HEK293 (cell line): ENCODE measurements at regions not wholly inside any gene's neighbourhood (a gene's known extent, or its start where the extent isn't known, plus 50 kb on each side); places are given as distances from the start of the nearest gene placed in this dataset.

Experiments
- CTCF ChIA-PET: fragments of 350-600 bp; formaldehyde crosslinking; extraction: SDS; loops from one replicate; lab custom pipeline; 2021; ENCODE audit warnings: antibody characterized with exemption; lab: Yijun Ruan, JAX
- POLR2A ChIA-PET: fragments of 300-600 bp; formaldehyde crosslinking; extraction: SDS; loops from one replicate; lab custom pipeline; 2020; ENCODE audit warnings: antibody characterized with exemption, inconsistent platforms; lab: Yijun Ruan, JAX
- H3K27ac ChIP-seq: fragments of 200-500 bp; sonication (Bioruptor generic); 2 replicates; pipeline ENCODE4 v1.5.1; 2014; ENCODE audit warnings: low read depth, low read length, control low read depth, inconsistent platforms; ENCODE audit errors: extremely low read depth
- H3K36me3 ChIP-seq, 2 experiments: fragments of 200-500 bp in 1 of 2; sonication (Bioruptor generic) in 1 of 2; 1 replicate in 1 of 2; 2 replicates in 1 of 2; pipeline ENCODE4 v1.5.1; 2014 to 2017; ENCODE audit warnings: inconsistent platforms in 2 of 2, low read length in 2 of 2; ENCODE audit not compliant: control insufficient read depth in 2 of 2, insufficient read depth in 1 of 2
- H3K4me1 ChIP-seq: fragments of 200-500 bp; sonication (Bioruptor generic); 2 replicates; pipeline ENCODE4 v1.5.1; 2014; ENCODE audit warnings: mild to moderate bottlenecking, low read length, inconsistent platforms; ENCODE audit not compliant: control insufficient read depth, insufficient read depth
- H3K4me3 ChIP-seq: 2 replicates; pipeline ENCODE4 v1.5.1; 2011; ENCODE audit warnings: low read depth, mild to moderate bottlenecking, control low read depth, low read length, moderate library complexity
- H3K9me3 ChIP-seq: fragments of 200-500 bp; sonication (Bioruptor generic); 2 replicates; pipeline ENCODE4 v1.5.1; 2014; ENCODE audit warnings: low read depth, low read length, inconsistent platforms; ENCODE audit not compliant: control insufficient read depth, insufficient read depth
- BCL11A ChIP-seq: fragments of 450-650 bp; formaldehyde crosslinking; IDR thresholded peaks from 2 replicates; pipeline ENCODE4 v1.5.1; 2016; ENCODE audit warnings: low read depth, missing biosample characterization, missing genetic modification characterization
- EGR2 ChIP-seq: fragments of 450-650 bp; formaldehyde crosslinking; IDR thresholded peaks from 2 replicates; pipeline ENCODE4 v1.5.1; 2016; ENCODE audit warnings: low read depth, missing biosample characterization, missing genetic modification characterization
- GLIS1 ChIP-seq: fragments of 450-650 bp; formaldehyde crosslinking; IDR thresholded peaks from 2 replicates; pipeline ENCODE4 v1.5.1; 2016; ENCODE audit warnings: missing biosample characterization, missing genetic modification characterization
- MEIS1 ChIP-seq: sonication (generic); formaldehyde crosslinking; IDR thresholded peaks from 2 replicates; pipeline ENCODE4 v1.8.1; 2022; ENCODE audit warnings: missing genetic modification reagents, mild to moderate bottlenecking, borderline replicate concordance
- MYNN ChIP-seq: fragments of 450-650 bp; formaldehyde crosslinking; IDR thresholded peaks from 2 replicates; pipeline ENCODE4 v1.5.1; 2016; ENCODE audit warnings: missing biosample characterization, missing genetic modification characterization, borderline replicate concordance
- PRDM1 ChIP-seq: fragments of 450-650 bp; formaldehyde crosslinking; IDR thresholded peaks from 2 replicates; pipeline ENCODE4; 2016; ENCODE audit warnings: missing biosample characterization, missing genetic modification characterization
- SP2 ChIP-seq: fragments of 450-650 bp; formaldehyde crosslinking; IDR thresholded peaks from 2 replicates; pipeline ENCODE4 v1.5.1; 2016; ENCODE audit warnings: missing biosample characterization, missing genetic modification characterization
- SP3 ChIP-seq: fragments of 450-650 bp; formaldehyde crosslinking; IDR thresholded peaks from 2 replicates; pipeline ENCODE4 v1.5.1; 2016; ENCODE audit warnings: missing biosample characterization, missing genetic modification characterization
- SP7 ChIP-seq: fragments of 450-650 bp; formaldehyde crosslinking; IDR thresholded peaks from 2 replicates; pipeline ENCODE4 v1.5.1; 2016; ENCODE audit warnings: missing biosample characterization, missing genetic modification characterization
- YY1 ChIP-seq: fragments of 450-650 bp; formaldehyde crosslinking; IDR thresholded peaks from 2 replicates; pipeline ENCODE4 v1.5.1; 2018; ENCODE audit warnings: missing biosample characterization, missing genetic modification characterization
- ZBTB20 ChIP-seq: fragments of 450-650 bp; formaldehyde crosslinking; IDR thresholded peaks from 2 replicates; pipeline ENCODE4 v1.5.1; 2016; ENCODE audit warnings: missing biosample characterization, missing genetic modification characterization
- ZFP69B ChIP-seq: fragments of 450-650 bp; formaldehyde crosslinking; IDR thresholded peaks from 2 replicates; pipeline ENCODE4 v1.5.1; 2016; ENCODE audit warnings: missing biosample characterization, missing genetic modification characterization
- ZIC2 ChIP-seq: fragments of 450-650 bp; formaldehyde crosslinking; IDR thresholded peaks from 2 replicates; pipeline ENCODE4 v1.5.1; 2016; ENCODE audit warnings: missing biosample characterization, missing genetic modification characterization
- ZNF146 ChIP-seq: fragments of 450-650 bp; formaldehyde crosslinking; IDR thresholded peaks from 2 replicates; pipeline ENCODE4 v1.5.1; 2016; ENCODE audit warnings: missing biosample characterization, missing genetic modification characterization
- ZNF174 ChIP-seq: fragments of 450-650 bp; formaldehyde crosslinking; IDR thresholded peaks from 2 replicates; pipeline ENCODE4 v1.5.0; 2017; ENCODE audit warnings: missing biosample characterization, mild to moderate bottlenecking, missing genetic modification characterization
- ZNF214 ChIP-seq: fragments of 450-650 bp; formaldehyde crosslinking; IDR thresholded peaks from 2 replicates; pipeline ENCODE4 v1.5.1; 2017; ENCODE audit warnings: missing biosample characterization, mild to moderate bottlenecking, missing genetic modification characterization, borderline replicate concordance
- ZNF26 ChIP-seq: fragments of 450-650 bp; formaldehyde crosslinking; IDR thresholded peaks from 2 replicates; pipeline ENCODE4 v1.5.1; 2016; ENCODE audit warnings: missing biosample characterization, missing genetic modification characterization
- ZNF311 ChIP-seq: fragments of 450-650 bp; formaldehyde crosslinking; IDR thresholded peaks from 2 replicates; pipeline ENCODE4 v1.5.1; 2017; ENCODE audit warnings: missing biosample characterization, missing genetic modification characterization, borderline replicate concordance
- ZNF341 ChIP-seq: fragments of 450-650 bp; formaldehyde crosslinking; IDR thresholded peaks from 2 replicates; pipeline ENCODE4; 2016; ENCODE audit warnings: low read depth, missing biosample characterization, missing genetic modification characterization
- ZNF362 ChIP-seq: fragments of 450-650 bp; formaldehyde crosslinking; IDR thresholded peaks from 2 replicates; pipeline ENCODE4 v1.5.1; 2016; ENCODE audit warnings: missing biosample characterization, missing genetic modification characterization
- ZNF37A ChIP-seq: fragments of 450-650 bp; IDR thresholded peaks from 2 replicates; pipeline ENCODE4 v1.5.1; 2018; ENCODE audit warnings: missing biosample characterization, missing genetic modification characterization
- ZNF501 ChIP-seq: fragments of 450-650 bp; formaldehyde crosslinking; IDR thresholded peaks from 2 replicates; pipeline ENCODE4 v1.5.1; 2016; ENCODE audit warnings: missing biosample characterization, missing genetic modification characterization
- ZNF529 ChIP-seq: fragments of 450-650 bp; formaldehyde crosslinking; IDR thresholded peaks from 2 replicates; pipeline ENCODE4 v1.5.1; 2017; ENCODE audit warnings: missing genetic modification characterization, missing biosample characterization; ENCODE audit not compliant: insufficient replicate concordance
- ZNF555 ChIP-seq: fragments of 450-650 bp; formaldehyde crosslinking; conservative IDR thresholded peaks from 2 replicates; pipeline ENCODE4 v1.5.1; 2017; ENCODE audit warnings: missing biosample characterization, mild to moderate bottlenecking, missing genetic modification characterization, inconsistent platforms
- ZNF558 ChIP-seq: fragments of 450-650 bp; formaldehyde crosslinking; IDR thresholded peaks from 2 replicates; pipeline ENCODE4 v1.5.1; 2016; ENCODE audit warnings: missing biosample characterization, missing genetic modification characterization
- ZNF585B ChIP-seq: fragments of 450-650 bp; formaldehyde crosslinking; IDR thresholded peaks from 2 replicates; pipeline ENCODE4 v1.5.1; 2016; ENCODE audit warnings: missing biosample characterization, missing genetic modification characterization
- ZNF621 ChIP-seq: fragments of 450-650 bp; formaldehyde crosslinking; IDR thresholded peaks from 2 replicates; pipeline ENCODE4 v1.5.1; 2017; ENCODE audit warnings: missing biosample characterization, missing genetic modification characterization
- ZNF660 ChIP-seq: fragments of 450-650 bp; IDR thresholded peaks from 2 replicates; pipeline ENCODE4 v1.5.1; 2018; ENCODE audit warnings: missing biosample characterization, mild to moderate bottlenecking, missing genetic modification characterization
- ZXDB ChIP-seq: fragments of 450-650 bp; formaldehyde crosslinking; IDR thresholded peaks from 2 replicates; pipeline ENCODE4 v1.5.1; 2016; ENCODE audit warnings: missing biosample characterization, missing genetic modification characterization
- TF ChIP-seq, protein P1 (sequence below): fragments of 450-650 bp; formaldehyde crosslinking; IDR thresholded peaks from 2 replicates; pipeline ENCODE4 v1.5.1; 2016; ENCODE audit warnings: missing biosample characterization, missing genetic modification characterization, low read depth

DNA sequence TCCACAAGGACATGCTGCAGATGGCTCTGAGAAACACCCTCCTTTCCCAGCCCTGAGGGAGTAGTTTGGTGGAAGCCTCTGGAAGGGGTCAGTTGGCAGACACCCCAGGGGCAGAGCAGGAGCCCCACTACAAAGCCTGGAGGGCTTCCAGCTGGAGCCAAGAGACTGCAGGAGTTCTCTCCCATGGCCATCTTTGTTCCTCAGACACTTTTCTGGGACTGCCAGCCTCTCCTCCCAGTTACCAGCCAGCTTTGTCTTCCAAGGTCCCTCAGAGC, 91.0 kb upstream of the PJA1 start:
- H3K9me3 ChIP-seq, result no peaks in the 10 kb centered on the region
- H3K27ac ChIP-seq, result no peak overlapping the region
- no peaks in the 10 kb centered on the region for H3K4me1 ChIP-seq
- CTCF ChIA-PET, result interaction anchor here (1.3 kb wide), 2 partner anchors 29 to 434 kb away, joined by 5 read pairs; no protein-coding TSS in a partner anchor
- no peak overlapping the region for H3K4me3 ChIP-seq
- TF ChIP-seq SP7, result no peak
- no peak for TF ChIP-seq ZNF660
- TF ChIP-seq ZNF174 (tag by site-specific recombination), result no peak
- no peak for TF ChIP-seq ZNF214
- no peak for TF ChIP-seq ZNF529 (tag by site-specific recombination)
- no peak for TF ChIP-seq ZFP69B (tag by site-specific recombination)
- TF ChIP-seq GLIS1 (tag by site-specific recombination), result no peak
- TF ChIP-seq MYNN (tag by site-specific recombination), result no peak
- no peak for TF ChIP-seq ZNF146 (tag by site-specific recombination)
- TF ChIP-seq SP3 (tag by site-specific recombination), result no peak
- no peak for TF ChIP-seq SP2 (tag by site-specific recombination)
- no peak for TF ChIP-seq ZNF362 (tag by site-specific recombination)
- TF ChIP-seq ZNF37A (tag by site-specific recombination), result no peak
- no peak for TF ChIP-seq ZXDB (tag by site-specific recombination)
- TF ChIP-seq, protein P1, sequence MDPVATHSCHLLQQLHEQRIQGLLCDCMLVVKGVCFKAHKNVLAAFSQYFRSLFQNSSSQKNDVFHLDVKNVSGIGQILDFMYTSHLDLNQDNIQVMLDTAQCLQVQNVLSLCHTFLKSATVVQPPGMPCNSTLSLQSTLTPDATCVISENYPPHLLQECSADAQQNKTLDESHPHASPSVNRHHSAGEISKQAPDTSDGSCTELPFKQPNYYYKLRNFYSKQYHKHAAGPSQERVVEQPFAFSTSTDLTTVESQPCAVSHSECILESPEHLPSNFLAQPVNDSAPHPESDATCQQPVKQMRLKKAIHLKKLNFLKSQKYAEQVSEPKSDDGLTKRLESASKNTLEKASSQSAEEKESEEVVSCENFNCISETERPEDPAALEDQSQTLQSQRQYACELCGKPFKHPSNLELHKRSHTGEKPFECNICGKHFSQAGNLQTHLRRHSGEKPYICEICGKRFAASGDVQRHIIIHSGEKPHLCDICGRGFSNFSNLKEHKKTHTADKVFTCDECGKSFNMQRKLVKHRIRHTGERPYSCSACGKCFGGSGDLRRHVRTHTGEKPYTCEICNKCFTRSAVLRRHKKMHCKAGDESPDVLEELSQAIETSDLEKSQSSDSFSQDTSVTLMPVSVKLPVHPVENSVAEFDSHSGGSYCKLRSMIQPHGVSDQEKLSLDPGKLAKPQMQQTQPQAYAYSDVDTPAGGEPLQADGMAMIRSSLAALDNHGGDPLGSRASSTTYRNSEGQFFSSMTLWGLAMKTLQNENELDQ (tag by site-specific recombination), result no peak
- TF ChIP-seq ZNF621 (tag by site-specific recombination), result no peak
- no peak for TF ChIP-seq ZBTB20 (tag by site-specific recombination)
- no peak for TF ChIP-seq ZNF555 (tag by site-specific recombination)
- no peak for TF ChIP-seq EGR2 (tag by site-specific recombination)
- POLR2A ChIA-PET, result no interaction called here
- no peaks in the 10 kb centered on the region for H3K36me3 ChIP-seq

- ChIA-PET CTCF (interaction anchor here (1.3 kb wide), 2 partner anchors 29 to 433 kb away, joined by 5 read pairs; no protein-coding TSS in a partner anchor), POLR2A (no interaction called here)
- no peaks in the 10 kb centered on the region for H3K4me1 ChIP-seq
- TF ChIP-seq ZNF26, result no peak
- TF ChIP-seq, protein P1 (tag by site-specific recombination), result no peak
- no peak for TF ChIP-seq SP7
- no peak for TF ChIP-seq PRDM1 (tag by site-specific recombination)
- peak; percentile 48 for TF ChIP-seq ZIC2
- TF ChIP-seq ZNF501, result no peak
- TF ChIP-seq ZNF585B (tag by site-specific recombination), result no peak
- no peak for TF ChIP-seq ZNF311 (tag by site-specific recombination)
- no peak for TF ChIP-seq ZNF341
- no peak for TF ChIP-seq ZNF558 (tag by site-specific recombination)
- no peak for TF ChIP-seq YY1 (tag by site-specific recombination)
- no peak for TF ChIP-seq BCL11A (tag by site-specific recombination)
- TF ChIP-seq MEIS1 (CRISPR knock-in tag), result no peak
- TF ChIP-seq GLIS1 (tag by site-specific recombination), result peak; percentile 29; the same call in 1 of the 2 replicates
- H3K4me3 ChIP-seq, result no peak overlapping the region
- H3K36me3 ChIP-seq, result no peaks in the 10 kb centered on the region
- H3K9me3 ChIP-seq, result no peaks in the 10 kb centered on the region
- no peak overlapping the region for H3K27ac ChIP-seq
These were observed 90.4 kb upstream of the PJA1 start for GRCh38 chrX:69255441-69256290.
